HCT116 (cell line): ENCODE measurements at regions not wholly inside any gene's neighbourhood (a gene's known extent, or its start where the extent isn't known, plus 50 kb on each side); places are given as distances from the start of the nearest gene placed in this dataset.
"Not testable (repeated sequence)": the region's sequence is repeated elsewhere in the genome, so short reads cannot be mapped to it uniquely, and the experiment has no call there.

ENCODE experiments used
- ATAC-seq: fragments of 200-7000 bp; cut with Tn5 transposase; 2 replicates; pipeline ENCODE4 v1.9.1; 2020; ENCODE audit warnings: mild to moderate bottlenecking, moderate library complexity
- BruUV-seq: library from RNA; stranded (reverse); fragments of 400-500 nt; replicated peaks from 2 replicates; lab custom pipeline; 2021; lab: Mats Ljungman, UMichigan
- CTCF ChIA-PET: fragments of 300-600 bp; sonication (Branson Sonifier 250); formaldehyde crosslinking; loops from one replicate; lab custom pipeline; 2021; ENCODE audit warnings: antibody characterized with exemption; lab: Charles Lee
- POLR2A ChIA-PET: fragments of 300-600, 350-600 bp; sonication (Branson Sonifier 250); formaldehyde crosslinking; loops from one replicate; lab custom pipeline; 2021; ENCODE audit warnings: antibody characterized with exemption; lab: Charles Lee
- RAD21 ChIA-PET, 2 experiments: fragments of 300-600 bp; sonication (Branson Sonifier 250); formaldehyde crosslinking; loops; one replicate each; lab custom pipeline; 2023; ENCODE audit warnings: low total read pairs in 2 of 2; ENCODE audit not compliant: uncharacterized antibody in 2 of 2, unreplicated experiment in 2 of 2, low non-redundant PET in 1 of 2; lab: Charles Lee
- DNase-seq: peaks from one replicate; pipeline ENCODE4 v3.0.0-alpha.2; 2010; ENCODE audit warnings: low read depth, low spot score
- H2AFZ ChIP-seq: fragments of 200-600 bp; shearing (Covaris generic), sonication (generic); 2 replicates; pipeline ENCODE4 v1.6.1; 2017; ENCODE audit warnings: low read depth, mixed run types, mixed read lengths, antibody characterized with exemption, low read length; ENCODE audit not compliant: poor library complexity, severe bottlenecking
- H3K27ac ChIP-seq: 2 replicates; pipeline ENCODE4 v1.5.1; 2012; ENCODE audit warnings: low read depth, low read length
- H3K27me3 ChIP-seq: fragments of 200-600 bp; sonication (generic); 2 replicates; pipeline ENCODE4 v1.6.1; 2016; ENCODE audit warnings: mixed run types, low read length, mixed read lengths; ENCODE audit not compliant: insufficient read depth
- H3K36me3 ChIP-seq, 2 experiments: fragments of 200-500 bp in 1 of 2; fragments of 200-600 bp in 1 of 2; sonication (Bioruptor generic) in 1 of 2; sonication (generic) in 1 of 2; 2 replicates each; pipeline versions ENCODE4 v1.5.1 to v1.6.1; 2014 to 2016; ENCODE audit warnings: low read length in 2 of 2, inconsistent platforms in 1 of 2, mixed read lengths in 1 of 2, mixed run types in 1 of 2; ENCODE audit not compliant: insufficient read depth in 2 of 2, control insufficient read depth in 1 of 2
- H3K4me1 ChIP-seq, 2 experiments: fragments of 200-600 bp in 1 of 2; sonication (generic) in 1 of 2; 2 replicates each; pipeline versions ENCODE4 v1.5.1 to v1.6.1; 2012 to 2017; ENCODE audit warnings: low read length in 2 of 2, inconsistent platforms in 1 of 2, mild to moderate bottlenecking in 1 of 2, mixed read lengths in 1 of 2, mixed run types in 1 of 2, moderate library complexity in 1 of 2; ENCODE audit not compliant: insufficient read depth in 2 of 2, control insufficient read depth in 1 of 2
- H3K4me2 ChIP-seq: fragments of 200-600 bp; sonication (generic); 2 replicates; pipeline ENCODE4 v1.6.1; 2017; ENCODE audit warnings: mixed run types, low read length, mixed read lengths
- H3K4me3 ChIP-seq, 2 experiments: fragments of 200-600 bp in 1 of 2; sonication (generic) in 1 of 2; replicated peaks in 1 of 2; 2 replicates each; pipeline ENCODE4 v1.5.1; 2011 to 2016; ENCODE audit warnings: low read length in 2 of 2, control low read depth in 1 of 2, low read depth in 1 of 2, mild to moderate bottlenecking in 1 of 2, mixed read lengths in 1 of 2, mixed run types in 1 of 2
- H3K79me2 ChIP-seq: fragments of 200-600 bp; sonication (generic); 2 replicates; pipeline ENCODE4 v1.6.1; 2017; ENCODE audit warnings: mild to moderate bottlenecking, mixed run types, low read length, moderate library complexity, mixed read lengths; ENCODE audit not compliant: insufficient read depth
- H3K9ac ChIP-seq: fragments of 200-600 bp; sonication (generic); 2 replicates; pipeline ENCODE4 v1.6.1; 2016; ENCODE audit warnings: low read length, mixed read lengths
- H3K9me2 ChIP-seq: fragments of 200-600 bp; sonication (generic), shearing (Covaris generic); 2 replicates; pipeline ENCODE4 v1.6.1; 2017; ENCODE audit warnings: mixed run types, mild to moderate bottlenecking, moderate library complexity; ENCODE audit not compliant: insufficient read depth
- H3K9me3 ChIP-seq, 2 experiments: fragments of 200-500 bp in 1 of 2; fragments of 200-600 bp in 1 of 2; sonication (Bioruptor generic) in 1 of 2; sonication (generic) in 1 of 2; 2 replicates each; pipeline ENCODE4 v1.6.1; 2014 to 2017; ENCODE audit warnings: low read length in 2 of 2, mixed read lengths in 2 of 2, inconsistent platforms in 1 of 2, low read depth in 1 of 2, mild to moderate bottlenecking in 1 of 2, mixed run types in 1 of 2, moderate library complexity in 1 of 2; ENCODE audit not compliant: control insufficient read depth in 1 of 2, insufficient read depth in 1 of 2
- H4K20me1 ChIP-seq: fragments of 200-600 bp; sonication (generic), shearing (Covaris generic); 2 replicates; pipeline ENCODE4 v1.6.1; 2017; ENCODE audit warnings: mixed run types, mild to moderate bottlenecking, moderate library complexity; ENCODE audit not compliant: insufficient read depth
- ATF3 ChIP-seq: IDR thresholded peaks from 2 replicates; pipeline ENCODE4 v1.6.1; 2012
- CBX3 ChIP-seq: IDR thresholded peaks from 2 replicates; pipeline ENCODE4 v1.6.1; 2012; ENCODE audit warnings: low read depth
- CTCF ChIP-seq, 3 experiments: fragments of 200-600 bp in 1 of 3; sonication (generic) in 1 of 3; IDR thresholded peaks in 2 of 3; conservative IDR thresholded peaks in 1 of 3; 2 replicates each; pipeline ENCODE4 v1.5.1; 2012 to 2017; ENCODE audit warnings: low read depth in 2 of 3, low read length in 2 of 3, antibody characterized with exemption in 1 of 3, borderline replicate concordance in 1 of 3, control low read depth in 1 of 3, mild to moderate bottlenecking in 1 of 3, mixed read lengths in 1 of 3, mixed run types in 1 of 3, moderate library complexity in 1 of 3; ENCODE audit not compliant: insufficient read depth in 1 of 3
- EZH2 ChIP-seq: fragments of 200-600 bp; sonication (generic); IDR thresholded peaks from 2 replicates; pipeline ENCODE4 v1.6.1; 2017; ENCODE audit warnings: antibody characterized with exemption, mixed run types
- EZH2phosphoT487 ChIP-seq: fragments of 200-600 bp; IDR thresholded peaks from 2 replicates; pipeline ENCODE4 v1.6.1; 2018; ENCODE audit warnings: antibody characterized with exemption, borderline replicate concordance
- POLR2A ChIP-seq: IDR thresholded peaks from 2 replicates; pipeline ENCODE4 v1.7.0; 2011; ENCODE audit warnings: borderline replicate concordance; ENCODE audit not compliant: insufficient read depth, insufficient read length; ENCODE audit errors: extremely low read depth
- SRF ChIP-seq: IDR thresholded peaks from 2 replicates; pipeline ENCODE4 v1.6.1; 2012; ENCODE audit warnings: low read depth
- ZNF274 ChIP-seq: fragments of 200-500 bp; sonication (Bioruptor generic); IDR thresholded peaks from 2 replicates; pipeline ENCODE4 v1.6.1; 2014; ENCODE audit warnings: mild to moderate bottlenecking, low read depth, low read length, inconsistent platforms
- intact Hi-C: fragments of 100-400 bp; cut with micrococcal nuclease; formaldehyde crosslinking; loops from 2 replicates; pipeline ENCODE4 v1.10.0; 2022

- POLR2A ChIA-PET, result no interaction called here
Observed at GRCh38 chr5:18607570-18607969, 973.3 kb downstream of the TAF11L14 start.

GRCh38 chr5:18617191-18617590 is 982.9 kb downstream of the TAF11L14 start:
- H2AFZ ChIP-seq, H4K20me1 ChIP-seq, H3K9me2 ChIP-seq, ATAC-seq, H3K79me2 ChIP-seq, H3K27ac ChIP-seq, H3K36me3 ChIP-seq, H3K27me3 ChIP-seq, H3K4me2 ChIP-seq, DNase-seq, H3K4me1 ChIP-seq, BruUV-seq, H3K4me3 ChIP-seq, CTCF ChIA-PET, POLR2A ChIA-PET, RAD21 ChIA-PET, H3K9ac ChIP-seq, intact Hi-C loops: not testable (repeated sequence)
- peaks cover 3 to 17% of the 10 kb centered on the region in 2 experiments; a peak in 2 of 4 replicates for H3K9me3 ChIP-seq

More at GRCh38 chr5:18607570-18607969, 973.3 kb downstream of the TAF11L14 start:
- CTCF ChIA-PET, result no interaction called here
- Histone ChIP-seq H2AFZ (no peak overlapping the region), H3K4me2 (no peak overlapping the region), H4K20me1 (no peaks in the 10 kb centered on the region), H3K27me3 (no peaks in the 10 kb centered on the region), H3K9me3 (peaks cover 3 to 5% of the 10 kb centered on the region in 2 experiments; a peak in 1 of 4 replicates), H3K4me3 (no peak overlapping the region), H3K36me3 (no peaks in the 10 kb centered on the region), H3K9me2 (no peaks in the 10 kb centered on the region), H3K4me1 (no peaks in the 10 kb centered on the region), H3K79me2 (no peaks in the 10 kb centered on the region), H3K9ac (no peak overlapping the region), H3K27ac (no peak overlapping the region)
- intact Hi-C loops, result no loop called here
- TF ChIP-seq CBX3, result no peak
- TF ChIP-seq SRF, result no peak
- no peak for TF ChIP-seq CTCF (IDR thresholded peaks at IDR 0.05 in 2 of 3, conservative IDR thresholded peaks at IDR 0.05 in 1 of 3; ENCODE audit: borderline replicate concordance in 1 of 3, insufficient read depth in 1 of 3, low read depth in 2 of 3, low read length in 2 of 3)
- TF ChIP-seq EZH2phosphoT487, result no peak
- no peak for TF ChIP-seq ATF3
- no peak for TF ChIP-seq ZNF274
- TF ChIP-seq POLR2A, result no peak
- no peak for TF ChIP-seq EZH2
- RAD21 ChIA-PET, result no interaction called here
- ATAC-seq (no peak), DNase-seq (no peak)
- BruUV-seq, result no TSS peak
